ENCODE measurements at regions not wholly inside any gene's neighbourhood (a gene's known extent, or its start where the extent isn't known, plus 50 kb on each side); places are given as distances from the start of the nearest gene placed in this dataset.

- TF ChIP-seq POLR2A (IDR thresholded peaks at IDR 0.05), result no peak
- TF ChIP-seq, protein P1, sequence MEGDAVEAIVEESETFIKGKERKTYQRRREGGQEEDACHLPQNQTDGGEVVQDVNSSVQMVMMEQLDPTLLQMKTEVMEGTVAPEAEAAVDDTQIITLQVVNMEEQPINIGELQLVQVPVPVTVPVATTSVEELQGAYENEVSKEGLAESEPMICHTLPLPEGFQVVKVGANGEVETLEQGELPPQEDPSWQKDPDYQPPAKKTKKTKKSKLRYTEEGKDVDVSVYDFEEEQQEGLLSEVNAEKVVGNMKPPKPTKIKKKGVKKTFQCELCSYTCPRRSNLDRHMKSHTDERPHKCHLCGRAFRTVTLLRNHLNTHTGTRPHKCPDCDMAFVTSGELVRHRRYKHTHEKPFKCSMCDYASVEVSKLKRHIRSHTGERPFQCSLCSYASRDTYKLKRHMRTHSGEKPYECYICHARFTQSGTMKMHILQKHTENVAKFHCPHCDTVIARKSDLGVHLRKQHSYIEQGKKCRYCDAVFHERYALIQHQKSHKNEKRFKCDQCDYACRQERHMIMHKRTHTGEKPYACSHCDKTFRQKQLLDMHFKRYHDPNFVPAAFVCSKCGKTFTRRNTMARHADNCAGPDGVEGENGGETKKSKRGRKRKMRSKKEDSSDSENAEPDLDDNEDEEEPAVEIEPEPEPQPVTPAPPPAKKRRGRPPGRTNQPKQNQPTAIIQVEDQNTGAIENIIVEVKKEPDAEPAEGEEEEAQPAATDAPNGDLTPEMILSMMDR (IDR thresholded peaks at IDR 0.05), result no peak
Observed at GRCh38 chr10:130748409-130749057, 563.0 kb downstream of the TCERG1L start.
